CD4-positive, alpha-beta T cell treated with Interleukin-17A for 4 hours (primary cell): ENCODE measurements at regions not wholly inside any gene's neighbourhood (a gene's known extent, or its start where the extent isn't known, plus 50 kb on each side); places are given as distances from the start of the nearest gene placed in this dataset.
"Not testable (repeated sequence)": the region's sequence is repeated elsewhere in the genome, so short reads cannot be mapped to it uniquely, and the experiment has no call there.

ENCODE experiments used
- DNase-seq: peaks from one replicate; pipeline ENCODE4 v3.0.0-alpha.2; 2020; ENCODE audit warnings: mixed read lengths

DNA sequence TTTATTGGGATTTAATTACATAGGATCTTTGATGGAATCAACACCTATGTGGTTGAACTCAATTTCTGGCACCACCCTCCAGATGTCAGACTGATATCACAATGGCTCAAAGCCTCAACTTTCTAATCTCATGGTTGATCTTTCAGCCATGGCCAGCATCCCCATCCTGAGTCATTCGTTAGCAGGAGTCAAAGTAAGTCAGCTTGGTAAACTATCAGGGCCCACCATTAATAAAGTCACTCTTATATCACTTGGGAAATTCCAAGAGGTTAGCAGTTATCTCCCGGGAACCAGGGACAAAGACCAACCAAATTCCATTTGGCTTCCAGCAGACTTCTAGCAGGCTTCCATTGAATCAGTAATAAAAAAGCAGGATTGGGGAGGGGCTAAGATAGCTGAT, 50.7 kb upstream of the TNFSF4 start:
- no peak for DNase-seq

DNA sequence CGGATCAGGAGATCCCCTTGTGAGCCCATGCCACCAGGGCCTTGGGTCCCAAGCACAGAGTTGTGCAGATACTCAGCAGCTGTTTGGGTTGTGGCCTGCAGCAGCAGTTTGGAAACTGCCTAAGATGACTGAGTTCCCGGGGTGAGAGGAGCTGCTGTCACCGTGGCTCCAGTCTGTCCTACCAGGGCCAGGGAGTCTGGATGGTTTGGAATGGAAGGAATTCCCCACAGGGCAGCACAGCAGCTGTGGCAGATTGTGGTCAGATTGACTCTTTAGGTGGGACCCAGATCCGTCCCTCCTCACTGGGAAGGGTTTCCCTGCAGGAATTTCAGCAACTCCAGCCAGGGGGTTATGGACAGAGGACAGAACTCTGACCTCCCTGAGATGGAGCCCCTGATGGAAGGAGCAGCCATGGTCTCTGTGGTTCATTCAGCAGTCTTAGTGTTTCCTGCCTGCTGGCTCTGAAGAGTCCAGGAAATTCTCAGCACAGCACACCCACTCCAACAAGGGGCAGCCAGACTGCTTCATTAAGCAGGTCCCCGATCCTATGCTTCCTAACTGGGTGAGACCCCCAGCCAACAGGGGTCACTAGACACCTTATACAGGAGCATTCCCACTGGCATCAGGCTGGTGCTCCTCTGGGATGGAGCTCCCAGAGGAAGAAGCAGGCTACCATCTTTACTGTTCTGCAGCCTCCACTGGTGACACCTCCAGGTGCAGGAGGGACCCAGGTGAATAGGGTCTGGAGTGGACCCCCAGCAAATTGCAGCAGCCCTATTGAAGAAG, 51.5 kb upstream of the TNFSF4 start:
- DNase-seq, result no peak

DNA sequence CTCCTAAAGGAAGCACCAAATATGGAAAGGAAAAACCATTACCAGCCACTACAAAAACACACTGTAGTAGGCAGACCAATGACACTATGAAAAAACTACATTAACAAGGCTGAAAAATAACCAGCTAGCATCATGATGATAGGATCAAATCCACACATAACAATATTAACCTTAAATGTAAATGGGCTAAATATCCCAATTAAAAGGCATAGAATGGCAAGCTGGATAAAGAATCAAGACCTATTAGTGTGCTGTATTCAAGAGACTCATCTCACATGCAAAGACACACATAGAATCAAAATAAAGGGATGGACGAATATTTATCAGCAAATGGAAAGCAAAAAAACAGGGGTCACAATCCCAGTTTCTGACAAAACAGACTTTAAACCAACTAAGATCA, 53.2 kb upstream of the TNFSF4 start:
- DNase-seq, result not testable (repeated sequence)

DNA sequence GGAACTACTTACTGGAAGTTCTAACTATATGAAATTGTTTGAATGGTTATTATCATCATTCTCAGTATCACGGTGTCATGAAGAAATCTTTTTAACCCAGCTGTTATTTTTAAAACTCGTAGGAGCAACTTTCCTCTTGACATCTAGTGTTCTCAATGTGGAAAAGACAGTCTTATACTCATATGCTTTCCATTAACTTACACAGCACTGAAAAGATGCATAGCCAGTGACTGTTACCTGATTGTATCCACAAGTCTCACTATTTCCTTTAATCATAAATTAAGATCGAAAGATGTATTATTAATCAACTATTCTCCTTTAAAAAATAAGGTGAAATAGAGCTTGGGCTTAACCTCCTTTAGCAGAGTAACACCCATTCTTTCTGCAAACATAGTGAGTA, 59.7 kb upstream of the TNFSF4 start:
- DNase-seq, result no peak

DNA sequence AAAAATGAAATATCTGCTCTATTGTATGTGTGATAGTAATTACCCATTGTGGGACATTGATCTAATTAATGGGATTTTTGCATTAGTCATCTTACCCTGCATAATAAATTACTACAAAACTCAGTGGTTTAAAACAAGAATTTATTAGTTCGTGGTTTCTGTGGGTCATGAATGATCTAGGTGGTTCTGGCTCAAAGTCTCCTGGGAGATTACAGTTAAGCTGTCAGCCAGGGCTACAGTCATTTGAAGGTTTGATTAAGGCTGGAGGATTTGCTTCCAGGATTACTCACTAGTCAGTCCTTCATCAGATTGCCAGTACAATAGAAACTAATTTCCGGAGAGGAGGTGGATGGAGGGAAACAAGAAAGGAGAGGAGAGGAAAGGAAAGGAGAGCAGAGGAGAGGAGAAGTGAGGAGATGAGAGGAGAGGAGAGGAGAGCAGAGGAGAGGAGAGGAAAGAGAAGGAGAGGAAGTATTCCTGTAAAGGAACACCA, 60.4 kb upstream of the TNFSF4 start:
- no peak for DNase-seq

DNA sequence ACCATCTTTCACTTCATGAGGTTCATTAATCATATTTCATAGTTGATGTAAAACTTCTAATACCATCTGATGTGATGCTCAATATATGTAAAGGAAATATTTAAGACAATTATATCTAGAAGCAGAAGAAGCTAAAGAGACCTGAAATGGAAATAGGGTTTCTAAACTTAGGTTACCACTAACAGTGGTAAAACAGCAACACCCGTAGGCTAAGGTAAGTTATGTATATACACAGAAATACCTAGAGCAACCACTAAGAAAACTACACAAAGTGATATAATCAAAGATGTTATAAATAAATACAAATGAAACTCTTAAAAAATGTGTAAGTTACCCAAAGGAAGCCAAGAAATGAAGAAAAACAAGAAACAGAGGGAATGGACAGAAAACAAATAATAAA, 61.1 kb upstream of the TNFSF4 start:
- no peak for DNase-seq

DNA sequence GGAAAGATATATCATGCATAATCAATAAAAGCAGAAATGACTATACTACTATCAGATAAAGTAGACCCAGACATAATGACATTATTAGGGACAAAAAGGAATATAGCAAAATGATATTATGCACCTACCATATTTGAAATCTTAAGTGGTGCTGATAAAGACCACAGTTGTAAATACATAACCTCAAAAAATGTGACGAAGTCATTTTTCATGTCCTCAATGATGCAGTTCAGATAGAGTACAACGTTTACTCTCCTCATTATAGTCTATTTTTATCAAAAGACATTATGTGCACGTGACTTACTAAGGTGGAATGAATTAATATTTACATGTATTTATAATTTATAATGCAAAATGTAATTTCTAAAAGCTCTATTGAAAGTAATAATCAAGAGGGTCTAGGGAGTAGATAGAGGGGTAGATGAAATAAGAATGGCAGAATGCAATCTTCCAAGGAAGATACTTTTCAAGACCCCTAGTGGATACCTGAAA, 61.7 kb upstream of the TNFSF4 start:
- DNase-seq, result no peak

DNA sequence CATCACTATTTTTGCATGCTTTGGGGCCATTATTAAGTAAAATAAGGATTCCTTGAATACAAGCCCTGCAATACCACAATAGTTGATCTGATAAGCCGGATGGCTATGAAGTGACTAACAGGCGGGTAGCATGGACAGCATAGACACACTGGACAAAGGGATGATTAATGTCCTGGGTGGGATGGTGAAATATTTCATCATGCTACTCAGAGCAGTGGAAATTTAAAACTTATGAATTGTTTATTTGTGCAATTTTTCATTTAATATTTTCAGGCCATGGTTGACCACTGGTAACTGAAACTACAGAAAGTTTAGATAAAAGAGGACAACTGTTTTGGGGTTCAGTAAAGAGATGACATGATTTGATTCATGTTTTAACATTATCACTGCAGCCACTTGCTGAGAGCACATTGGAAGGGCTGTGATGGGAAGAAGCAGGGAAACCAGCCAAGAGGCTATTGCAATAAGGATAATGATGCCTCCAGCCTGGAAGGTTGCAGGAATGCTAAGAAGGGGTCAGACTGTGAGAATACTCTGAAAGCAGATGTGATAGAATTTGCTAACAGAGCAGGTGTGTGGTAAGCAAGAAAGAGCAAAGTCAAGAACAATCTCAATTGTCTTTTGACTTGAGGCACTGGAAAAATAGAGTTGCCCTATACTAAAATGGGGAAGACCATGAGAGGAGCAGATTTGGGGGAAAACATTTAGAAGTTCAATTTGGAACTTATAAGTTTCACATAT, 62.5 kb upstream of the TNFSF4 start:
- DNase-seq, result no peak

DNA sequence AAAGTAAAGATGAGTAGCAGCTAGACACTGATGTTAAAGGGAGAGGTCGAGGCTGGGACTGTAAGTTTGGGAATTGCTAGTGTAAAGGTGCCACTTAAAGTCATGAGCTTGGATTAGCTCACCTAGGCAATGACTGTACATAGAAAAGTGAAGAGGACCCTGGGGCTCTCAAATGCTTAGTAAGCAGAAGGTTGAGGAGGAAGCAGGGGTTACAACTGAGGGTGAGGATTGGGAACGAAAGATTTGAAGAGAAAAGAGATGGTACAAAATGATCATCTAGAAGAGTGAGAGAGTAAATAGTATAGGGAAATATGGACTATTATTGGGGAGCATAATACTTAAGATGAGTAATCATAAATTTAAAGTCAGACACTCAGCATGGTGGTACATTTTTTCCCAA, 63.1 kb upstream of the TNFSF4 start:
- DNase-seq, result no peak

DNA sequence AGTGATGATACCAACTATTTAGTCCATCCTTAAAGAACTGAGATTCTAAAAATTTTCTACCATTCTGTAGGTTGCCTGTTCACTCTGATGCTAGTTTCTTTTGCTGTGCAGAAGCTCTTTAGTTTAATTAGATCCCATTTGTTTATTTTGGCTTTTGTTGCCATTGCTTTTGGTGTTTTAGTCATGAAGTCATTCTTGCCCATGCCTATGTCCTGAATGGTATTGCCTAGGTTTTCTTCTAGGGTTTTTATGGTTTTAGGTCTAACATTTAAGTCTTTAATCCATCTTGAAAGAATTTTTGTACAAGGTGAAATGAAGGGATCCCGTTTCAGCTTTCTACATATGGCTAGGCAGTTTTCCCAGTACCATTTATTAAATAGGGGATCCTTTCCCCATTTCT, 63.9 kb upstream of the TNFSF4 start:
- not testable (repeated sequence) for DNase-seq

DNA sequence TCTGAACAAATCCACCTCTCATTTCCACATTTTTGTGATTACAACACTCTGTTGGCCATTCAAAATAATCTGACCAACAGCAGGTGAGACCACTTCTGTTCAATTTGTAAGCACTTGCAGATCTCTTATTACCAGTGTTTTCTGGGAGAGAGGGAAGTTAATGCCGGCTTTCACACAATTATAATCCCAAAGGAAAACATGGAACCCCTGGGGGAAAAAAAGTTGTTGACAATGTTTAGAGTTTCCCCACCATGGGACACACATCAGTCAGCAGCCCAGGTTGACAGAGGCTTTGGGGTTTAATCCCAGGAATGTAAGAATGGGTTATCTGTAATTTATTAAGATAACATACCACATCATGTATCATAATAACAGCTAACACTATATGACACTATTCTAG, 68.4 kb upstream of the TNFSF4 start:
- DNase-seq, result no peak

DNA sequence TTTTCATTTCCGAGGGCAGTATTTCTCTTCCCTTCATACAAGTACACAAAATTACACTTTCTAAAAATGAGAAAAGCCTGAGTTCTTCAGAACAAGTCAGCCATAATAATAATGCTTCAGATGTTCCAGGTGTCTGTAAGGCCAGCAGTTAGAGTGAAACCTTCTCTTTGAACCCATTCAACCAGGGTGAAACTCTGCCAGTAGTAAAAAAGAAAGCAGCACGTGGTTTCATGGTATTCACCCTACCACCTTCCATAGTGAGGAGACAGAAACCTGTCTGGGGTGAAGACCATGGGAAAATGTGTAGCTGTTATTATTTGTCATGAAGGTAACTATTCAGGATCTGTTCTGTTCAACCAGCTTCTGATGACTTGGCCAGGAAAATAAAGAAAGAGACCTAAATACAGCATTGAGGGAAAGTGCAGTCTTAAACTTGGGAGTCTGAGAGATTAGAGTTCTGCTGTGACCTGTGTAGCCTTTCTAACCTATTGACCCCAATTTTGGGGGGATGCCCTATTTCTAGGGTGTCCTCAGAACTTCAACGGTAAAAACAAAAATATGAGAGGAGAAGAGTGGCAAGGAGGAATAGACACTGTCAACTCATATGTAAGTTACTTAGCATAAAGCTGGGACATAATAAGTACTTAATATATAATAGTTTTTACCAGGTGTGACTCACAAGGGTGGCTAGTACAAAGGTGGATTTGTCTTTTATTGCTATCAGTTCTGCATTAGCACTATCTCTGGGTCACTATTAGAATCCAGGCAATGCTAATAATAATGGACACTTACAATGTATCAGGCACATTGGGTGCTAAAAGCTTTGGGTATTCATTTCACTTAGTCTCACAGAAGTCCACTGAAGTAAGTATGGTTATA, 70.0 kb upstream of the TNFSF4 start:
- no peak for DNase-seq

DNA sequence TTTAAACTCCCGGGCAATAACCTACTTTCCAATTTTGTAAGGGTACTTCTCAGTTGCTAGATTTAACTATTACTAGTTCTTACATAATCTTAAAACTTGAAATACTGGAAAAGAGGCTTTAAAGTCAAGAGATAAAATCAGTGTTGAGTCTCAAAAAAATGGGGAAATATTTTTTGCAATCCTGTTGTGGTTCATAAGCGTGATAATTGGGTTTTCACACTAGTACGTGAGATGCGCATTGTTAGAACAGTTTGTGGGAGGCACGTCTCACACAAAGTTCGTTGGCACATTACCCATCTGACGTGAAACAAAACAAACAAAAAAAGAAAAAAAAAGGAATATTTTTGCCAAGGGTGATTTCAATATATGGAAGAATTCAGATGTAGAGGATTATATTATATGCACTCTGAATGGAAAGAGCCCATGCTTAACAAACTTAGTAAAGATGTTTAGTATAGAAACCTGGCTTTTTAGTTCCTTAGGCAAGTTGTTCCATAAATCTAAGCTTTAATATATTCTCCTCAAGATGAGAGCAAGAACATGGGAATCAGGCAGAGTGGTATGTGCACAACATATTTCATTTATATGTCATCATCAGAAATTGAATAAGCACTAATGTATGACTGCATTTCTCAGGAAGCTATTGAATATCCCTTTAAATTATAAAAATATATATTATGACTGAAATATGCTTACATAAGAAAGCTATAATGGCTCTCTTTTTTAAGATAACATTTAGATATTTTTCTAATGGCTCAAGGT, 73.9 kb upstream of the TNFSF4 start:
- no peak for DNase-seq

DNA sequence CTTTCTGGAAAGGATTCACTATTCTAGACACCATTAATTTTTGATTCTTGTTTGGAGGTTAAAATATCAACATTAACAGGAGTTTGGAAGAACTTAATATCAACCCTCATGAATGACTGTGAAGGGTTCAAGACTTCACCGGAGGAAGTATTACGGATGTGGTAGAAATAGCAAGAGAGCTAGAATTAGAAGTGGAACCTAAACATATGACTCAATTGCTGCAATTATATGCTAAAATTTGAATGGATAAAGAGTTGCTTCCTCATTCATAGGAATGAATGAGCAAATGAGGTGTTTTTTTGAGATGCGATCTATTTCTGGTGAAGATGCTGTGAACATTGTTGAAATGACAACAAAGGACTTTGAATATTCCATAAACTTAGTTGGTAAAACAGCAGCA, 77.9 kb upstream of the TNFSF4 start:
- DNase-seq, result no peak

DNA sequence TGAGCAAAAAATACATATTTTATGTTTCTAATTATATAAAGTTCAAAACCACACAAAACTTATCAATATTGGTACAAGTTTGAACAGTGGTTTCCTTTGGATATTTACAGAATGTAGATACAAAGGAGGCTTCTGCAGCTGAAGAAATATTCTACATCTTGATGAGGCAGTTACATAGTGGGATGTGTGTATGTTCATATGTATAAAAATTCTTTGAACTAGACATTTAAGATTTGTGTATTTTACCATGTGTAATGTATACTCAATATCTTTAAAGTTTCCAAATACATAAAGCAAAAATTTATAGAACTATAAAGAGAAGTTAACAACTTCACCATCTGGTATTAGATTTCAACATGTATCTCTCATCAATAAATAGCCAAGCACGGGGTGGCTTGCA, 80.7 kb upstream of the TNFSF4 start:
- no peak for DNase-seq

DNA sequence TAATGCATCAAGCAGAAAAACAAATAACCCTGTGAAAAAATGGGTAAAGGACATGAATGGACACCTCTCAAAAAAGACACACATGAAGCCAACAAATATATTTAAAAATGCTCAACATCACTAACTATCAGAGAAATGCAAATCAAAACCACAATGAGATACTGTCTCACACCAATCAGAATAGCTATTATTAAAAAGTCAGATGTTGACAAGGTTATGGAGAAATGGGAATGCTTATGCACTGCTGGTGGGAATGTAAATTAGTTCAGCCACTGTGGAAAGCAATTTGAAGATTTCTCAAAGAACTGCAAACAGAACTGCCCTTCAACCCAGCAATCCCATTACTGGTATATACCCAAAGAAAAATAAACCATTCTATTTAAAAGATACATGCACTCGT, 86.6 kb upstream of the TNFSF4 start:
- DNase-seq, result no peak

DNA sequence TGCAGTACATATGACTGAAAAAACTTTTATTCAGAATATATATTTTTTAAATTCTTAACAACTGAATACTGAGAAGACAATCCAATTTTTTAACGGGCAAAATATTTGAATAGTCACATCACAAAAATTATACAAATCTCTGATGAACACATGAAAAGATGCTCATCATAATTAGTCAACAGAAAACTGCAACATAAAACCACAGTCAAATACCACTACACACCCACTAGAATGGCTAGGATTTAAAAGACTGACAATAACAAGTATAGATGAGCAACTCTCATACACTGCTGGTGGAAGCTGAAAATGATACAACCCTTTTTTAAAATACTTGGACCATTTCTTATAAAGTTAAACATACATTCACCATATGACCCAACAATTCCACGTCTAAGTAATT, 87.7 kb upstream of the TNFSF4 start:
- no peak for DNase-seq

DNA sequence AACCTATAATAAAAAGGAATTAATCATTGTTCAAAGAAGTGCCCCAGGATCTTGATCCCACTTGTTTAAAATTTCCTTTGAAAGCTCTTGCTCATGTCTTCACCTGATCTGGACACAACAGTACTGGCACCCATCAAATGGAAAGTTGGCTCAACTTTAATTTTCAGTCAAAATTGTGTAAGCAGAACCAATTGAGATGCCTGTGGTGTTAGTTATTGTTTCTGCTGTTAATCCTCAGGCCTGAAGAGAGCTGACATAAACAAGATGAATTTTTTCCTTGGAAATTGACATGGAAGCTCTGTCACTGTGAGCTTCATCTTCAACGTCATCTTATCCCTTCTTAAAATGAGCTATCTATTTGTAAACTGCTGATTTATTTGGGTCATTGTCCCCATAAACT, 88.3 kb upstream of the TNFSF4 start:
- DNase-seq, result no peak

DNA sequence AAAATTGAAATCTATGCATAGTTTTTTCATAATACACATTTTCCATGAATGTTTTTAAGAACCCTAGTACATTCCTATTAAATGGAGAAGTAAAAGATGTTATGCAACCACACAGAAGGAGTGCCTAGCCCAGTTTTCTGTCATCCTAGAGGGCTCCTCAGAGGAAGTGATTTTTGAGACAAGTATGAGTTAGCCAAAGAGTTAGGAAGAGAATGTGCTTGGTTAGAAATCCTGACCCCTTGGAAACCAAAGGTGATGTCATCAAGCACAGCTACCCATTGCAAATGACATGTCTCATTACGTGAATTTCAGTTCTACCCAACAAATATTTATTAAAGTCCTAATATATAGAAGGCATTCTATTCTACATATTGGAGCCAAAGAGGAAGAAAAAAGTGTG, 88.9 kb upstream of the TNFSF4 start:
- no peak for DNase-seq

DNA sequence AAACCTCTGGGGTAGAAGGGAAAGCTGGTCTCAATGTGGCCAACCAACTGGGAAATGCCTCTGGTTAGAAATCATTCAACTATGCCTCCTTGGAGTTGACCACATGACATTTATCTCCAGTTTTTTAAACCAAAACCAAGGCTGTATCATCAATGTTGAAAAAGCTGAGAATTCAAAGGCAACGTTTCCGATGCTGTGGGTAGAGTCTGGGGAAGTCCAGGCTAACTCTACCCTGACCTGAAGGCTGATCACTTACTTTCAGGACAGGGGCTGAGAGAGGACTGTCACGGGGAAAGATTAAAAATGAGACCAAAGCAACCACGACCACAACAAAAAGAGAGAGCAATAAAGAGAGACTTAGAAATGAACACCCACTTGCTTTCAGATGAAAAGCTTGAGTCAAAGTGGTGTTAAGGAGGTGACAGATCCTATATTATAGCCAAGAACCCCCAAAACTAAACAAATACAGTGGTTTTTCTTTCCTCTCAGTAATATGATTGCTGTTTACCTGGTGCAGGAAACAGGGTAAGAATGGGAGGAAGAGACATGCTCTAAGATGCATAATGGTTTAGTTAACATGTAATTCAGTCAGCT, 90.8 kb upstream of the TNFSF4 start:
- DNase-seq, result no peak

DNA sequence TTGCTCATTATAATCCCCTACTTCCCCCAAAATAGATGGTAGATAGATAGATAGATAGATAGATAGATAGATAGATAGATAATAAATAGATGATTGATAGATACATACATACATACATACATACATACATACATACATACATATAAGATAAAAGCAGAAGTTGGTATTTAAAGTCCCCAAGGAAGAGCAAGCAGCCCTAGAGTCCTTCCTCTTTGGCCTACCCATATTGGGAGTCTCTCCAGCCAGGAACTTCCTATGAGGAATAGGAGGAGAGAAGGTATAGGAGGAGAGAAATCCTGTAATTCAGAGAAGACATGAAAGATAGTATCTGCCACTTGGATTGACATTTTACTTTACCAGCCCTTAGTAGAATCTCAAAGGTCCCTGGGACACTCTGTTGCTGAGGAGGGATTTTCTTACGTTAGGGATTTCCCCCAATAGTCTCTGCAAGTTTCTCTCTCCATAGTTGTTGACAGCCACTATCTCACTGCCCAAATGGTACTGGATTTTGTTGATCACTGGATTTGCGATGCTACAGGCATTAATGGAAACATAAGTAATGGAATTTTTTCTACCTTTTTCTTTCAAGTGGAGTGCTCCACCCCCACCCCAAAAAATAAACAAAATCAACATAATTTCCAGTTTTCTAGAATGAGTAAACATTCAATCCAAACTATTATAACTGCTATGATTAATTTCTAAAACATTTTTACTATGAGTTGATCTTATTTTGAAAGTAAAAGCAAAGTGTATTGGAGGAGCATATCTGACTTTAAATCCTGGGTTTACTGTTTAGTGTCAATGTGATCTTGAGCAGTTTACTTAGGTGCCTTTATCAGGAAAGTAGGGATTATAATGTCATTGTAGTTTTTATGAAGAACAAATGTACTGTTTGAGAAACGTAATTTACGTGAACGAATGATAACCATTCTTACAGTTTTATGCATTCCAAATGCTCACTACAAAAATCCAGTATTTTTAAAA, 93.2 kb upstream of the TNFSF4 start:
- no peak for DNase-seq
